ENCODE measurements at regions not wholly inside any gene's neighbourhood (a gene's known extent, or its start where the extent isn't known, plus 50 kb on each side); places are given as distances from the start of the nearest gene placed in this dataset.

DNA sequence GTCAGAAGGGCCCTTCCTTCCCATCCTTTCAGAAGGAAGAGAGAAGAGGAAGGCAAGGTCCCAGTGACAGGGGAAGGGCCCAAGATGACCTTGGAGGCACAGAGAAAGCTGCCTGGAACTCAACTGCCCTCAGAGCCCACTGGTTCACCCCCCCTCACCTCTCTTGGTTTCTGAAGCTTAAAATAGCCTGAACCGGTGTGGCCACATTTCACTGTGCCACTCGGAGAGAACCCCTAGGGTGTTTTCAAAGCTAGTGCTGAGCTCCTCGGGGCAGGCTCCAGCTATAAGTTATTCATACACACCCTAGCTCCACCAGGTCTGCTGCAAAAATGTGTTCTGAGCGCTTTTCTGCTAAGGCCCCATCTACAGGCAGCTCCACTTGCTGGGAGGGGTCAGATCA, 60.9 kb upstream of the ADRB1 start (continued):
- TF ChIP-seq, protein P1, sequence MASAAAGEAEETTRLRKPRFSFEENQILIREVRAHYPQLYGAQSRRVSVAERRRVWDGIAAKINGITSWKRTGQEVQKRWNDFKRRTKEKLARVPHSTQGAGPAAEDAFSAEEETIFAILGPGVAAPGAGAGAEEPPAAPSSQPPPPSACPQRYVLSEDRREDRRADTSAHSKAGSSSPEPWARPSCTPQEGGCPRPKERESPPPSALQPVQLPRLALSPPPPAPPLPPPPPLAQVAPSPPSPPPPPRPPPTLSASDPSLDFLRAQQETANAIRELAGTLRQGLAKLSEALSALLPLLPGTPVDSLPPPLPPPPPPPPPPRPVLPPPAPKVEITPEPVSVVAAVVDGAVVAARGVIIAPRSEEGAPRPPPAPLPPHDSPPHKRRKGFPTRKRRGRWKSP (CRISPR knock-in tag; IDR thresholded peaks at IDR 0.05): no peak
- TF ChIP-seq CAMTA2 (CRISPR knock-in tag; IDR thresholded peaks at IDR 0.05; ENCODE audit: borderline replicate concordance) (no peak), HMG20A (CRISPR knock-in tag; IDR thresholded peaks at IDR 0.05; ENCODE audit: borderline replicate concordance) (no peak), ZNF761 (CRISPR knock-in tag; conservative IDR thresholded peaks at IDR 0.05) (no peak)
- TF ChIP-seq, protein P2, sequence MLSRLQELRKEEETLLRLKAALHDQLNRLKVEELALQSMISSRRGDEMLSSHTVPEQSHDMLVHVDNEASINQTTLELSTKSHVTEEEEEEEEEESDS (CRISPR knock-in tag; IDR thresholded peaks at IDR 0.05; ENCODE audit: borderline replicate concordance): no peak

DNA sequence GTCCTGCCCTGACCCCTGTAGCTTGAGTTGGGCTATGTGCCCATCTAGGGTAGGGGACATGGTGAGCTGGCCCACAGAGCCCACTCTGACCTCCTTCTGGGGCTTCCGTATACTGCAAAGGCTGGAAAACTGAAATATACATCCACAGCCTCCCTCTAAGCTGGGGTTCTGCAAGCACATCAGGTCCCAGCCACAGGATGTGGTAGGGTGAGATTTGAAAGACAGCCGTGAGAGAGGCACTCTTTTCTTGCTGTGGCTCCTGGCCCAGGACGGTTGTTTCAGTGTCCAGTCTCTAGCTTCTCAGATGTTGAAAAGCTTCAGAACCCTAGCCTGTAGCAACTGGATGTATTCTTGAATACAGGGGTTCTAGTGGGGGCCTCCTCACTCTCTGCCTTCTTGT, 60.1 kb upstream of the ADRB1 start:
- Histone ChIP-seq H3K9ac (ENCODE audit: insufficient read depth, low read depth, low read length) (no peak overlapping the region), H3K79me2 (ENCODE audit: insufficient read depth, low read length) (no peaks in the 10 kb centered on the region), H3K4me2 (ENCODE audit: low read depth, low read length) (no peak overlapping the region), H3K36me3 (replicated peaks in 1 of 2; ENCODE audit: control insufficient read depth in 1 of 2, insufficient read depth in 2 of 2, low read length in 2 of 2) (no peaks in the 10 kb centered on the region), H4K20me1 (ENCODE audit: insufficient read depth, low read length) (no peaks in the 10 kb centered on the region), H2AFZ (ENCODE audit: low read length) (no peak overlapping the region), H3K4me1 (ENCODE audit: insufficient read depth, low read length) (no peaks in the 10 kb centered on the region), H3K27me3 (ENCODE audit: control insufficient read depth in 1 of 2, insufficient read depth in 2 of 2, low read length in 2 of 2) (peaks cover 0 to 20% of the 10 kb centered on the region in 2 experiments; a peak in 3 of 5 replicates), H3K27ac (ENCODE audit: extremely low read length, insufficient read depth, low read length) (no peak overlapping the region), H3K9me3 (ENCODE audit: low read length) (no peaks in the 10 kb centered on the region), H3K4me3 (replicated peaks in 1 of 3; ENCODE audit: insufficient read depth in 1 of 3, low read depth in 2 of 3, low read length in 3 of 3) (no peak overlapping the region)
- FAIRE-seq (no peak), DNase-seq (ENCODE audit: low spot score) (no peak), ATAC-seq (no peak)
- no CpG with 5 or more reads among the region's 3 CpGs for WGBS (ENCODE audit: low lambda C conversion rate)
- ChIA-PET POLR2A (no interaction called here), CTCF (ENCODE audit: low intra/inter-chr PET ratio, low total read pairs) (no interaction called here)
- BruUV-seq (replicated peaks): no TSS peak
- intact Hi-C loops (cut with micrococcal nuclease; ENCODE audit: unreplicated experiment) (no loop called here), in situ Hi-C loops (cut with HindIII; ENCODE audit: extremely low pct_ligation_motif_present, low pct_unique_long_range_greater_than_20kb) (no loop called here)
- no peak for TF ChIP-seq HNRNPK (IDR thresholded peaks at IDR 0.05; ENCODE audit: low read depth, low read length, poor library complexity, severe bottlenecking)
- no peak for TF ChIP-seq ZFP82 (CRISPR knock-in tag; IDR thresholded peaks at IDR 0.05; ENCODE audit: borderline replicate concordance)
- TF ChIP-seq, protein P3, sequence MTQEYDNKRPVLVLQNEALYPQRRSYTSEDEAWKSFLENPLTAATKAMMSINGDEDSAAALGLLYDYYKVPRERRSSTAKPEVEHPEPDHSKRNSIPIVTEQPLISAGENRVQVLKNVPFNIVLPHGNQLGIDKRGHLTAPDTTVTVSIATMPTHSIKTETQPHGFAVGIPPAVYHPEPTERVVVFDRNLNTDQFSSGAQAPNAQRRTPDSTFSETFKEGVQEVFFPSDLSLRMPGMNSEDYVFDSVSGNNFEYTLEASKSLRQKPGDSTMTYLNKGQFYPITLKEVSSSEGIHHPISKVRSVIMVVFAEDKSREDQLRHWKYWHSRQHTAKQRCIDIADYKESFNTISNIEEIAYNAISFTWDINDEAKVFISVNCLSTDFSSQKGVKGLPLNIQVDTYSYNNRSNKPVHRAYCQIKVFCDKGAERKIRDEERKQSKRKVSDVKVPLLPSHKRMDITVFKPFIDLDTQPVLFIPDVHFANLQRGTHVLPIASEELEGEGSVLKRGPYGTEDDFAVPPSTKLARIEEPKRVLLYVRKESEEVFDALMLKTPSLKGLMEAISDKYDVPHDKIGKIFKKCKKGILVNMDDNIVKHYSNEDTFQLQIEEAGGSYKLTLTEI (CRISPR knock-in tag; conservative IDR thresholded peaks at IDR 0.05): no peak
- no peak for TF ChIP-seq MTA1 (CRISPR knock-in tag; IDR thresholded peaks at IDR 0.05; ENCODE audit: borderline replicate concordance)
- TF ChIP-seq, protein P4, sequence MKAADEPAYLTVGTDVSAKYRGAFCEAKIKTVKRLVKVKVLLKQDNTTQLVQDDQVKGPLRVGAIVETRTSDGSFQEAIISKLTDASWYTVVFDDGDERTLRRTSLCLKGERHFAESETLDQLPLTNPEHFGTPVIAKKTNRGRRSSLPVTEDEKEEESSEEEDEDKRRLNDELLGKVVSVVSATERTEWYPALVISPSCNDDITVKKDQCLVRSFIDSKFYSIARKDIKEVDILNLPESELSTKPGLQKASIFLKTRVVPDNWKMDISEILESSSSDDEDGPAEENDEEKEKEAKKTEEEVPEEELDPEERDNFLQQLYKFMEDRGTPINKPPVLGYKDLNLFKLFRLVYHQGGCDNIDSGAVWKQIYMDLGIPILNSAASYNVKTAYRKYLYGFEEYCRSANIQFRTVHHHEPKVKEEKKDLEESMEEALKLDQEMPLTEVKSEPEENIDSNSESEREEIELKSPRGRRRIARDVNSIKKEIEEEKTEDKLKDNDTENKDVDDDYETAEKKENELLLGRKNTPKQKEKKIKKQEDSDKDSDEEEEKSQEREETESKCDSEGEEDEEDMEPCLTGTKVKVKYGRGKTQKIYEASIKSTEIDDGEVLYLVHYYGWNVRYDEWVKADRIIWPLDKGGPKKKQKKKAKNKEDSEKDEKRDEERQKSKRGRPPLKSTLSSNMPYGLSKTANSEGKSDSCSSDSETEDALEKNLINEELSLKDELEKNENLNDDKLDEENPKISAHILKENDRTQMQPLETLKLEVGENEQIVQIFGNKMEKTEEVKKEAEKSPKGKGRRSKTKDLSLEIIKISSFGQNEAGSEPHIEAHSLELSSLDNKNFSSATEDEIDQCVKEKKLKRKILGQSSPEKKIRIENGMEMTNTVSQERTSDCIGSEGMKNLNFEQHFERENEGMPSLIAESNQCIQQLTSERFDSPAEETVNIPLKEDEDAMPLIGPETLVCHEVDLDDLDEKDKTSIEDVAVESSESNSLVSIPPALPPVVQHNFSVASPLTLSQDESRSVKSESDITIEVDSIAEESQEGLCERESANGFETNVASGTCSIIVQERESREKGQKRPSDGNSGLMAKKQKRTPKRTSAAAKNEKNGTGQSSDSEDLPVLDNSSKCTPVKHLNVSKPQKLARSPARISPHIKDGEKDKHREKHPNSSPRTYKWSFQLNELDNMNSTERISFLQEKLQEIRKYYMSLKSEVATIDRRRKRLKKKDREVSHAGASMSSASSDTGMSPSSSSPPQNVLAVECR (CRISPR knock-in tag; IDR thresholded peaks at IDR 0.05; ENCODE audit: borderline replicate concordance): no peak
- TF ChIP-seq, protein P5, sequence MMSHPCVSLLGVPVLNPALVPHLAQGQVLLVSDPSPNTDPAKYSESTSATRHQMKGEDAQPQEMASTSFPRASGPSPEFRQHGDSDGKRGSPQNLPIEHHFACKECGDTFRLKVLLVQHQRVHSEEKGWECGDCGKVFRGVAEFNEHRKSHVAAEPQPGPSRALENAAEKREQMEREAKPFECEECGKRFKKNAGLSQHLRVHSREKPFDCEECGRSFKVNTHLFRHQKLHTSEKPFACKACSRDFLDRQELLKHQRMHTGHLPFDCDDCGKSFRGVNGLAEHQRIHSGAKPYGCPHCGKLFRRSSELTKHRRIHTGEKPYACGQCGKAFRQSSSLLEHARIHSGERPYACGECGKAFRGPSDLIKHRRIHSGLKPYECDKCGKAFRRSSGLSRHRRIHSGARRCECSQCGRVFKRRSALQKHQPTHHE (CRISPR knock-in tag; IDR thresholded peaks at IDR 0.05; ENCODE audit: borderline replicate concordance): no peak
- TF ChIP-seq ZNF446 (CRISPR knock-in tag; IDR thresholded peaks at IDR 0.05): no peak
- no peak for TF ChIP-seq NFYB (CRISPR knock-in tag; IDR thresholded peaks at IDR 0.05)
- no peak for TF ChIP-seq KDM5A (IDR thresholded peaks at IDR 0.05; ENCODE audit: borderline replicate concordance, low read length)
- no peak for TF ChIP-seq ELF1 (CRISPR knock-in tag; IDR thresholded peaks at IDR 0.05)
